SK-MEL-5 (cell line): ENCODE measurements at regions not wholly inside any gene's neighbourhood (a gene's known extent, or its start where the extent isn't known, plus 50 kb on each side); places are given as distances from the start of the nearest gene placed in this dataset.
A peak's percentile ranks its signal among the peaks of the same experiment; 100 is the strongest.

ENCODE experiments used
- DNase-seq: peaks from one replicate; pipeline ENCODE4 v3.0.0-alpha.2; 2016; ENCODE audit warnings: low read depth, low spot score
- in situ Hi-C: cut with HindIII; loops from 2 replicates; pipeline ENCODE4 v1.10.0; 2016; ENCODE audit warnings: low sequenced_read_pairs, high pct_unique_total_duplicates, low pct_unique_long_range_greater_than_20kb

GRCh38 chr6:8574749-8575468, 139.6 kb upstream of the SLC35B3 start:
- no peak for DNase-seq
- in situ Hi-C loops: no loop called here

GRCh38 chr6:8574311-8574710, 139.0 kb upstream of the SLC35B3 start:
- no peak for DNase-seq
- in situ Hi-C loops: no loop called here

GRCh38 chr6:8570256-8570920, 135.0 kb upstream of the SLC35B3 start:
- no peak for DNase-seq
- in situ Hi-C loops: no loop called here

GRCh38 chr6:8562125-8562524, 126.8 kb upstream of the SLC35B3 start:
- no peak for DNase-seq
- in situ Hi-C loops: no loop called here

GRCh38 chr6:8558953-8559352, 123.6 kb upstream of the SLC35B3 start:
- in situ Hi-C loops: no loop called here

GRCh38 chr6:8557014-8557748, 121.8 kb upstream of the SLC35B3 start:
- DNase-seq: no peak
- in situ Hi-C loops: no loop called here

More at GRCh38 chr6:8558953-8559352, 123.6 kb upstream of the SLC35B3 start:
- DNase-seq: no peak

GRCh38 chr6:8556370-8557013, 121.1 kb upstream of the SLC35B3 start:
- DNase-seq: peak; percentile 20
- in situ Hi-C loops: no loop called here

GRCh38 chr6:8551993-8552392, 116.6 kb upstream of the SLC35B3 start:
- in situ Hi-C loops: no loop called here
- DNase-seq: no peak

GRCh38 chr6:8551386-8551785, 116.0 kb upstream of the SLC35B3 start:
- in situ Hi-C loops: no loop called here
- DNase-seq: no peak

- in situ Hi-C loops: no loop called here
- DNase-seq: no peak
Observed at GRCh38 chr6:8549074-8549790, 113.9 kb upstream of the SLC35B3 start.

GRCh38 chr6:8546496-8546895, 111.2 kb upstream of the SLC35B3 start:
- in situ Hi-C loops: no loop called here
- no peak for DNase-seq

GRCh38 chr6:8545336-8545735, 110.0 kb upstream of the SLC35B3 start:
- DNase-seq: no peak
- in situ Hi-C loops: no loop called here

- DNase-seq: no peak
- in situ Hi-C loops: no loop called here
Observed at GRCh38 chr6:8543714-8544113, 108.4 kb upstream of the SLC35B3 start.

GRCh38 chr6:8539453-8539852, 104.1 kb upstream of the SLC35B3 start:
- in situ Hi-C loops: no loop called here

GRCh38 chr6:8536122-8536521, 100.8 kb upstream of the SLC35B3 start:
- in situ Hi-C loops: no loop called here
- DNase-seq: no peak

More at GRCh38 chr6:8539453-8539852, 104.1 kb upstream of the SLC35B3 start:
- peak; percentile 76 for DNase-seq

- in situ Hi-C loops: no loop called here
Observed at GRCh38 chr6:8535519-8535918, 100.2 kb upstream of the SLC35B3 start.

GRCh38 chr6:8530785-8531435, 95.6 kb upstream of the SLC35B3 start:
- peak; percentile 52 for DNase-seq

More at GRCh38 chr6:8535519-8535918, 100.2 kb upstream of the SLC35B3 start:
- DNase-seq: no peak

More at GRCh38 chr6:8530785-8531435, 95.6 kb upstream of the SLC35B3 start:
- in situ Hi-C loops: no loop called here
